GM21423 (cell line): ENCODE measurements at regions not wholly inside any gene's neighbourhood (a gene's known extent, or its start where the extent isn't known, plus 50 kb on each side); places are given as distances from the start of the nearest gene placed in this dataset.

ENCODE experiments used
- ATAC-seq: cut with Tn5 transposase; IDR thresholded peaks from one replicate; pipeline ENCODE4 v1.9.1; 2021; ENCODE audit warnings: mild to moderate bottlenecking, moderate library complexity; ENCODE audit not compliant: unreplicated experiment

GRCh38 chr2:6384341-6384740, 481.4 kb downstream of the CMPK2 start:
- ATAC-seq = no peak

- no peak for ATAC-seq
Observed at GRCh38 chr2:6392354-6392753, 473.4 kb downstream of the CMPK2 start.

GRCh38 chr2:6392966-6393365, 472.7 kb downstream of the CMPK2 start:
- ATAC-seq = no peak

- ATAC-seq = no peak
Observed at GRCh38 chr2:6393819-6394218, 471.9 kb downstream of the CMPK2 start.

- ATAC-seq = no peak
Observed at GRCh38 chr2:6394276-6394675, 471.4 kb downstream of the CMPK2 start.

GRCh38 chr2:6398421-6398820, 467.3 kb downstream of the CMPK2 start:
- ATAC-seq = no peak

GRCh38 chr2:6401301-6401700, 464.4 kb downstream of the CMPK2 start:
- no peak for ATAC-seq

- no peak for ATAC-seq
Observed at GRCh38 chr2:6408057-6408456, 457.6 kb downstream of the CMPK2 start.

- no peak for ATAC-seq
Observed at GRCh38 chr2:6410313-6410712, 455.4 kb downstream of the CMPK2 start.

GRCh38 chr2:6412533-6413091, 453.1 kb downstream of the CMPK2 start:
- no peak for ATAC-seq

GRCh38 chr2:6417050-6417449, 448.7 kb downstream of the CMPK2 start:
- ATAC-seq = no peak

GRCh38 chr2:6418291-6418690, 447.4 kb downstream of the CMPK2 start:
- no peak for ATAC-seq

GRCh38 chr2:6421138-6421730, 444.5 kb downstream of the CMPK2 start:
- no peak for ATAC-seq

GRCh38 chr2:6421888-6422287, 443.8 kb downstream of the CMPK2 start:
- ATAC-seq = no peak

- no peak for ATAC-seq
Observed at GRCh38 chr2:6423157-6423556, 442.6 kb downstream of the CMPK2 start.

- ATAC-seq = no peak
Observed at GRCh38 chr2:6423944-6424343, 441.8 kb downstream of the CMPK2 start.

GRCh38 chr2:6425032-6425431, 440.7 kb downstream of the CMPK2 start:
- ATAC-seq = no peak

GRCh38 chr2:6429210-6429986, 436.3 kb downstream of the CMPK2 start:
- no peak for ATAC-seq

- ATAC-seq = no peak
Observed at GRCh38 chr2:6434438-6434837, 431.3 kb downstream of the CMPK2 start.

- ATAC-seq = no peak
Observed at GRCh38 chr2:6441800-6442199, 423.9 kb downstream of the CMPK2 start.

GRCh38 chr2:6442252-6442985, 423.3 kb downstream of the CMPK2 start:
- ATAC-seq = no peak
